ENCODE measurements at regions not wholly inside any gene's neighbourhood (a gene's known extent, or its start where the extent isn't known, plus 50 kb on each side); places are given as distances from the start of the nearest gene placed in this dataset.

- TF ChIP-seq POLR2AphosphoS5 (IDR thresholded peaks at IDR 0.05; ENCODE audit: low read depth, low read length) (no peak), CEBPB (IDR thresholded peaks at IDR 0.05; ENCODE audit: low read depth, low read length) (no peak), HDAC2 (IDR thresholded peaks at IDR 0.05; ENCODE audit: borderline replicate concordance in 1 of 2, low read depth in 2 of 2, low read length in 2 of 2) (no peak), CTCF (IDR thresholded peaks at IDR 0.05; ENCODE audit: control extremely low read depth in 1 of 3, insufficient read depth in 1 of 3, low read depth in 1 of 3, low read length in 3 of 3) (no peak)
Observed at GRCh38 chr7:85644272-85644671, 457.4 kb upstream of the SEMA3D start.

Data from H1 (cell line).